ENCODE measurements at regions not wholly inside any gene's neighbourhood (a gene's known extent, or its start where the extent isn't known, plus 50 kb on each side); places are given as distances from the start of the nearest gene placed in this dataset.

GRCh38 chr6:106856227-106856874 lies 118.2 kb downstream of the CD24 start (continued):
- TF ChIP-seq ZNF124 (CRISPR knock-in tag; IDR thresholded peaks at IDR 0.05), result no peak
- peak; percentile 80 for TF ChIP-seq TEAD4 (IDR thresholded peaks at IDR 0.05; ENCODE audit: low read length)
- no peak for TF ChIP-seq TEAD4 (CRISPR knock-in tag; IDR thresholded peaks at IDR 0.05; ENCODE audit: borderline replicate concordance)
- TF ChIP-seq MEF2D (tag; conservative IDR thresholded peaks at IDR 0.05; ENCODE audit: low read depth), result no peak
- TF ChIP-seq ZNF507 (tag; conservative IDR thresholded peaks at IDR 0.05), result no peak
- TF ChIP-seq MTA3 (IDR thresholded peaks at IDR 0.05; ENCODE audit: borderline replicate concordance), result peak; percentile 66; the same call in 1 of the 2 replicates
- TF ChIP-seq GABPB1 (CRISPR knock-in tag; IDR thresholded peaks at IDR 0.05), result no peak
- peak in 1 of 2 experiments; percentile 67; a peak in 1 of 4 replicates for TF ChIP-seq BCLAF1 (IDR thresholded peaks at IDR 0.05; ENCODE audit: borderline replicate concordance in 1 of 2, control insufficient read depth in 1 of 2, low read depth in 2 of 2, low read length in 1 of 2)
- TF ChIP-seq ZNF212 (CRISPR knock-in tag; IDR thresholded peaks at IDR 0.05), result no peak
- no peak for TF ChIP-seq NUFIP1 (IDR thresholded peaks at IDR 0.05; ENCODE audit: partially characterized antibody)
- no peak for TF ChIP-seq AFF4 (CRISPR knock-in tag; IDR thresholded peaks at IDR 0.05)
- no peak for TF ChIP-seq FOXJ3 (CRISPR knock-in tag; IDR thresholded peaks at IDR 0.05)
- no peak for TF ChIP-seq NR2F6 (CRISPR knock-in tag; IDR thresholded peaks at IDR 0.05)
- 0 out of 2 replicates have a peak, but pooled peaks have one; percentile 17 for TF ChIP-seq JUN (IDR thresholded peaks at IDR 0.05; ENCODE audit: borderline replicate concordance, low read depth, low read length)
- no peak for TF ChIP-seq JUN (CRISPR knock-in tag; IDR thresholded peaks at IDR 0.05; ENCODE audit: borderline replicate concordance)
- no peak for TF ChIP-seq POLR2G (IDR thresholded peaks at IDR 0.05; ENCODE audit: low read depth, low read length)
- TF ChIP-seq HDAC2 (IDR thresholded peaks at IDR 0.05), result peak; percentile 67; the same call in 1 of the 2 replicates
- TF ChIP-seq SMARCC2 (IDR thresholded peaks at IDR 0.05; ENCODE audit: low read depth), result peak; percentile 75
- TF ChIP-seq CSDE1 (IDR thresholded peaks at IDR 0.05), result no peak
- no peak for TF ChIP-seq KDM2B (CRISPR knock-in tag; IDR thresholded peaks at IDR 0.05)
- peak; percentile 57 for TF ChIP-seq ZNF316 (IDR thresholded peaks at IDR 0.05)

Data from K562 (cell line).